Naive B cell (primary cell): ENCODE measurements at regions not wholly inside any gene's neighbourhood (a gene's known extent, or its start where the extent isn't known, plus 50 kb on each side); places are given as distances from the start of the nearest gene placed in this dataset.
"Not testable (repeated sequence)": the region's sequence is repeated elsewhere in the genome, so short reads cannot be mapped to it uniquely, and the experiment has no call there.

Experiments used
- ATAC-seq, 2 donors: fragments of 150-1000 bp; cut with Tn5 transposase; 2 replicates each; pipeline ENCODE4 v1.10.0; 2021; ENCODE audit warnings: low read depth in 2 of 2, mild to moderate bottlenecking in 2 of 2, moderate library complexity in 2 of 2
- DNase-seq: peaks from one replicate; pipeline ENCODE4 v3.0.0; 2022
- H3K27ac Mint-ChIP-seq, 6 donors: one replicate each; pipeline ENCODE4 v1.8.0; 2020 to 2022; ENCODE audit warnings: mild to moderate bottlenecking in 6 of 6, mixed read lengths in 6 of 6, moderate library complexity in 5 of 6, inconsistent platforms in 2 of 6
- H3K27me3 Mint-ChIP-seq, 3 donors: one replicate each; pipeline ENCODE4 v1.8.0; 2021 to 2022; ENCODE audit warnings: mixed read lengths in 3 of 3, mild to moderate bottlenecking in 1 of 3
- H3K36me3 Mint-ChIP-seq, 2 donors: one replicate each; pipeline ENCODE4 v1.8.0; 2020 to 2022; ENCODE audit warnings: mixed read lengths in 2 of 2, inconsistent platforms in 1 of 2, mild to moderate bottlenecking in 1 of 2
- H3K4me1 Mint-ChIP-seq, 3 donors: one replicate each; pipeline ENCODE4 v1.8.0; 2020 to 2022; ENCODE audit warnings: mixed read lengths in 3 of 3, inconsistent platforms in 1 of 3, mild to moderate bottlenecking in 1 of 3, moderate library complexity in 1 of 3
- H3K4me3 Mint-ChIP-seq, 8 donors: one replicate each; pipeline ENCODE4 v1.8.0; 2020 to 2022; ENCODE audit warnings: mild to moderate bottlenecking in 8 of 8, mixed read lengths in 8 of 8, moderate library complexity in 8 of 8, inconsistent platforms in 2 of 8
- H3K9me3 Mint-ChIP-seq, 7 donors: one replicate each; pipeline ENCODE4 v1.8.0; 2020 to 2022; ENCODE audit warnings: mixed read lengths in 7 of 7, mild to moderate bottlenecking in 5 of 7, inconsistent platforms in 2 of 7, moderate library complexity in 1 of 7

GRCh38 chr4:189619441-189620250 is 321.0 kb upstream of the FRG1 start:
- not testable (repeated sequence) for H3K27ac Mint-ChIP-seq, H3K27me3 Mint-ChIP-seq, ATAC-seq, H3K4me1 Mint-ChIP-seq, DNase-seq, H3K9me3 Mint-ChIP-seq, H3K36me3 Mint-ChIP-seq, H3K4me3 Mint-ChIP-seq

- H3K4me3 Mint-ChIP-seq, H3K27me3 Mint-ChIP-seq: not testable (repeated sequence)
These were observed 318.1 kb upstream of the FRG1 start for GRCh38 chr4:189622574-189622973.

GRCh38 chr4:189627041-189627440 is 313.6 kb upstream of the FRG1 start:
- H3K4me3 Mint-ChIP-seq, ATAC-seq, H3K27ac Mint-ChIP-seq, H3K9me3 Mint-ChIP-seq, H3K27me3 Mint-ChIP-seq, DNase-seq, H3K36me3 Mint-ChIP-seq, H3K4me1 Mint-ChIP-seq: not testable (repeated sequence)

More at GRCh38 chr4:189622574-189622973, 318.1 kb upstream of the FRG1 start:
- H3K36me3 Mint-ChIP-seq, DNase-seq, H3K9me3 Mint-ChIP-seq, H3K4me1 Mint-ChIP-seq, ATAC-seq, H3K27ac Mint-ChIP-seq: not testable (repeated sequence)

GRCh38 chr4:189629733-189630132 is 310.9 kb upstream of the FRG1 start:
- not testable (repeated sequence) for H3K27ac Mint-ChIP-seq

GRCh38 chr4:189630913-189631567 is 309.6 kb upstream of the FRG1 start:
- not testable (repeated sequence) for H3K9me3 Mint-ChIP-seq, H3K36me3 Mint-ChIP-seq, H3K27me3 Mint-ChIP-seq, H3K4me1 Mint-ChIP-seq, ATAC-seq, H3K27ac Mint-ChIP-seq, DNase-seq
- peak overlapping the region in 1 of 8 donors; percentile 66 for H3K4me3 Mint-ChIP-seq

More at GRCh38 chr4:189629733-189630132, 310.9 kb upstream of the FRG1 start:
- H3K4me3 Mint-ChIP-seq, H3K27me3 Mint-ChIP-seq, ATAC-seq, H3K9me3 Mint-ChIP-seq, H3K36me3 Mint-ChIP-seq, DNase-seq, H3K4me1 Mint-ChIP-seq: not testable (repeated sequence)

- H3K9me3 Mint-ChIP-seq, DNase-seq, H3K4me1 Mint-ChIP-seq, H3K27me3 Mint-ChIP-seq, H3K4me3 Mint-ChIP-seq, ATAC-seq, H3K27ac Mint-ChIP-seq, H3K36me3 Mint-ChIP-seq: not testable (repeated sequence)
These were observed 309.1 kb upstream of the FRG1 start for GRCh38 chr4:189631568-189631916.

- H3K27ac Mint-ChIP-seq, H3K4me1 Mint-ChIP-seq, H3K36me3 Mint-ChIP-seq, ATAC-seq, H3K27me3 Mint-ChIP-seq, H3K4me3 Mint-ChIP-seq, H3K9me3 Mint-ChIP-seq, DNase-seq: not testable (repeated sequence)
These were observed 290.2 kb upstream of the FRG1 start for GRCh38 chr4:189650436-189650835.

GRCh38 chr4:189653130-189653653 is 287.5 kb upstream of the FRG1 start:
- not testable (repeated sequence) for H3K4me1 Mint-ChIP-seq, ATAC-seq, H3K27me3 Mint-ChIP-seq

GRCh38 chr4:189653983-189654382 is 286.7 kb upstream of the FRG1 start:
- H3K4me3 Mint-ChIP-seq, H3K27ac Mint-ChIP-seq, H3K36me3 Mint-ChIP-seq, ATAC-seq, H3K27me3 Mint-ChIP-seq, H3K9me3 Mint-ChIP-seq, DNase-seq, H3K4me1 Mint-ChIP-seq: not testable (repeated sequence)

More at GRCh38 chr4:189653130-189653653, 287.5 kb upstream of the FRG1 start:
- not testable (repeated sequence) for H3K4me3 Mint-ChIP-seq, H3K27ac Mint-ChIP-seq, DNase-seq, H3K9me3 Mint-ChIP-seq, H3K36me3 Mint-ChIP-seq

GRCh38 chr4:189654396-189654795 is 286.3 kb upstream of the FRG1 start:
- not testable (repeated sequence) for H3K27ac Mint-ChIP-seq, ATAC-seq, H3K4me1 Mint-ChIP-seq, H3K27me3 Mint-ChIP-seq, H3K9me3 Mint-ChIP-seq, H3K36me3 Mint-ChIP-seq, H3K4me3 Mint-ChIP-seq, DNase-seq

GRCh38 chr4:189655817-189656216 is 284.9 kb upstream of the FRG1 start:
- H3K4me1 Mint-ChIP-seq, DNase-seq, H3K9me3 Mint-ChIP-seq, H3K27ac Mint-ChIP-seq, H3K27me3 Mint-ChIP-seq, H3K36me3 Mint-ChIP-seq, H3K4me3 Mint-ChIP-seq, ATAC-seq: not testable (repeated sequence)

GRCh38 chr4:189656641-189657040 is 284.0 kb upstream of the FRG1 start:
- no peak overlapping the region for H3K27ac Mint-ChIP-seq

GRCh38 chr4:189658259-189658658 is 282.4 kb upstream of the FRG1 start:
- DNase-seq, H3K27me3 Mint-ChIP-seq, H3K4me3 Mint-ChIP-seq, H3K36me3 Mint-ChIP-seq, H3K4me1 Mint-ChIP-seq, ATAC-seq, H3K27ac Mint-ChIP-seq, H3K9me3 Mint-ChIP-seq: not testable (repeated sequence)

More at GRCh38 chr4:189656641-189657040, 284.0 kb upstream of the FRG1 start:
- peak overlapping the region in 5 of 8 donors; percentile 25 to 85 (median 61) for H3K4me3 Mint-ChIP-seq
- ATAC-seq (no peak), DNase-seq (no peak)
- no peaks in the 10 kb centered on the region for H3K27me3 Mint-ChIP-seq
- H3K36me3 Mint-ChIP-seq = no peaks in the 10 kb centered on the region
- peaks cover 0 to 3% (median 0%) of the 10 kb centered on the region in 7 donors for H3K9me3 Mint-ChIP-seq
- H3K4me1 Mint-ChIP-seq = peaks cover 5 to 9% (median 8%) of the 10 kb centered on the region in 3 donors

- not testable (repeated sequence) for H3K4me1 Mint-ChIP-seq, H3K36me3 Mint-ChIP-seq, H3K27me3 Mint-ChIP-seq, ATAC-seq, H3K9me3 Mint-ChIP-seq, DNase-seq
- peak overlapping the region in 1 of 6 donors; percentile 7 for H3K27ac Mint-ChIP-seq
- H3K4me3 Mint-ChIP-seq = peak overlapping the region in 1 of 8 donors; percentile 69
These were observed 281.8 kb upstream of the FRG1 start for GRCh38 chr4:189658831-189659230.
